ENCODE measurements at regions not wholly inside any gene's neighbourhood (a gene's known extent, or its start where the extent isn't known, plus 50 kb on each side); places are given as distances from the start of the nearest gene placed in this dataset.

DNA sequence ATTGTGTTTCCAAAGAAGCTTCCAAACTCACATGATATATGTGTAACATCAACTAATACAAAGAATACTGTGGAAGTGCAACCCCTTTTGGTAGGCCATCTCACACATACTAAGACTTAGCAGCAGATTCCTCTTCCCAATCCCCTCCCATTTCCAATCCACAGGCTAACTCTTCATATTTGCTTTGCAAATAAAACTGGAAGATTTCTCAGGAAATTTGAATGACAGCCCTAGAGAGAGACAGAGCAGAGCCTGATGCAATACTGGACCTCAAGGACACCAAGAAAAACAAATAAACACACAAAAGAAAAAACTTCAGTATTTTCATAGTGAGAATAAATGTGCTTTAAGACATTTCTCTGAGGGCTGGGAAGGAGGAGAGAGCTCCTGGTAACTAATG, 190.2 kb upstream of the BRINP3 start:
- TF ChIP-seq POLR2AphosphoS5 (IDR thresholded peaks at IDR 0.05) (no peak), POLR2A (IDR thresholded peaks at IDR 0.05) (no peak), EP300 (IDR thresholded peaks at IDR 0.05) (no peak)
- TF ChIP-seq, protein P1, sequence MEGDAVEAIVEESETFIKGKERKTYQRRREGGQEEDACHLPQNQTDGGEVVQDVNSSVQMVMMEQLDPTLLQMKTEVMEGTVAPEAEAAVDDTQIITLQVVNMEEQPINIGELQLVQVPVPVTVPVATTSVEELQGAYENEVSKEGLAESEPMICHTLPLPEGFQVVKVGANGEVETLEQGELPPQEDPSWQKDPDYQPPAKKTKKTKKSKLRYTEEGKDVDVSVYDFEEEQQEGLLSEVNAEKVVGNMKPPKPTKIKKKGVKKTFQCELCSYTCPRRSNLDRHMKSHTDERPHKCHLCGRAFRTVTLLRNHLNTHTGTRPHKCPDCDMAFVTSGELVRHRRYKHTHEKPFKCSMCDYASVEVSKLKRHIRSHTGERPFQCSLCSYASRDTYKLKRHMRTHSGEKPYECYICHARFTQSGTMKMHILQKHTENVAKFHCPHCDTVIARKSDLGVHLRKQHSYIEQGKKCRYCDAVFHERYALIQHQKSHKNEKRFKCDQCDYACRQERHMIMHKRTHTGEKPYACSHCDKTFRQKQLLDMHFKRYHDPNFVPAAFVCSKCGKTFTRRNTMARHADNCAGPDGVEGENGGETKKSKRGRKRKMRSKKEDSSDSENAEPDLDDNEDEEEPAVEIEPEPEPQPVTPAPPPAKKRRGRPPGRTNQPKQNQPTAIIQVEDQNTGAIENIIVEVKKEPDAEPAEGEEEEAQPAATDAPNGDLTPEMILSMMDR (IDR thresholded peaks at IDR 0.05): no peak
- ATAC-seq (ENCODE audit: low FRiP score in 2 of 2) (no peak), DNase-seq (no peak)
- Histone ChIP-seq H3K36me3 (no peaks in the 10 kb centered on the region), H3K27me3 (no peaks in the 10 kb centered on the region), H3K9me3 (no peaks in the 10 kb centered on the region), H3K4me3 (no peak overlapping the region), H3K27ac (no peak overlapping the region), H3K4me1 (no peaks in the 10 kb centered on the region)

DNA sequence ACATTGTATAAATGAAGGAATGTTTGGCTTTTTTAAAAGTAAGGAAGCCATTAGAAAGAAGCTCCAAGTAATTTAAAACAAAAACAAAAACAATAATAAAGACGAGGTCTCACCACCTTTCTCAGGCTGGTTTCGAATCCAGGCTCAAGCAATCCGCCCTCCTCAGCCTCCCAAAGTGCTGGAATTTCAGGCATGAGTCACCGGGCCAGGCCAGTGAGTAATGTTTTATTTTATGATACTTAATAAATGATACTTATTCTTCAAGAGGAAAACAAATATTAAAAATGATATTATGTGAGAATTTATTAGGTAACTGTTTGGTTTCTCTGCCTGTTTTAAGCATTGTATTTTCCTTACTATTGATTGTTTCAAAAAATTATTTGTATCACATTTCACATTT, 201.4 kb upstream of the BRINP3 start:
- no peaks in the 10 kb centered on the region for H3K9me3 ChIP-seq
- no peak for TF ChIP-seq EP300 (IDR thresholded peaks at IDR 0.05)
- TF ChIP-seq POLR2A (IDR thresholded peaks at IDR 0.05): no peak
- TF ChIP-seq, protein P1 (IDR thresholded peaks at IDR 0.05): no peak
- no peak for TF ChIP-seq POLR2AphosphoS5 (IDR thresholded peaks at IDR 0.05)
- no peak for ATAC-seq (ENCODE audit: low FRiP score in 2 of 2)
- no peaks in the 10 kb centered on the region for H3K27me3 ChIP-seq
- no peak for DNase-seq
- no peaks in the 10 kb centered on the region for H3K4me1 ChIP-seq
- 71 to 79% methylated on average over 4 of the region's 4 CpGs for WGBS, 2 donors
- no peak overlapping the region for H3K27ac ChIP-seq
- H3K36me3 ChIP-seq: no peaks in the 10 kb centered on the region
- H3K4me3 ChIP-seq: no peak overlapping the region

GRCh38 chr1:190679454-190679853, 201.8 kb upstream of the BRINP3 start:
- no peak for TF ChIP-seq POLR2A (IDR thresholded peaks at IDR 0.05)
- no peak for TF ChIP-seq EP300 (IDR thresholded peaks at IDR 0.05)
- TF ChIP-seq POLR2AphosphoS5 (IDR thresholded peaks at IDR 0.05): no peak
- TF ChIP-seq, protein P1 (IDR thresholded peaks at IDR 0.05): no peak
- no peak overlapping the region for H3K27ac ChIP-seq
- H3K9me3 ChIP-seq: no peaks in the 10 kb centered on the region
- ATAC-seq (ENCODE audit: low FRiP score in 2 of 2): no peak
- no peak for DNase-seq
- no peak overlapping the region for H3K4me3 ChIP-seq
- no peaks in the 10 kb centered on the region for H3K36me3 ChIP-seq
- no peaks in the 10 kb centered on the region for H3K4me1 ChIP-seq
- WGBS, 2 donors: 59 to 71% methylated on average over 2 of the region's 2 CpGs
- H3K27me3 ChIP-seq: no peaks in the 10 kb centered on the region

GRCh38 chr1:190679983-190680382, 202.3 kb upstream of the BRINP3 start:
- H3K4me1 ChIP-seq: no peaks in the 10 kb centered on the region
- DNase-seq (no peak), ATAC-seq (ENCODE audit: low FRiP score in 2 of 2) (no peak)
- no peaks in the 10 kb centered on the region for H3K36me3 ChIP-seq
- no peak overlapping the region for H3K4me3 ChIP-seq
- 70 to 76% methylated on average over 4 of the region's 4 CpGs for WGBS, 2 donors
- H3K9me3 ChIP-seq: no peaks in the 10 kb centered on the region
- no peak for TF ChIP-seq POLR2AphosphoS5 (IDR thresholded peaks at IDR 0.05)
- TF ChIP-seq EP300 (IDR thresholded peaks at IDR 0.05): no peak
- TF ChIP-seq, protein P1 (IDR thresholded peaks at IDR 0.05): no peak
- TF ChIP-seq POLR2A (IDR thresholded peaks at IDR 0.05): no peak
- H3K27ac ChIP-seq: no peak overlapping the region
- no peaks in the 10 kb centered on the region for H3K27me3 ChIP-seq

- Histone ChIP-seq H3K36me3 (no peaks in the 10 kb centered on the region), H3K4me3 (no peak overlapping the region), H3K9me3 (no peaks in the 10 kb centered on the region), H3K27ac (no peak overlapping the region), H3K4me1 (no peaks in the 10 kb centered on the region), H3K27me3 (no peaks in the 10 kb centered on the region)
- no peak for ATAC-seq (ENCODE audit: low FRiP score in 2 of 2)
- no peak for DNase-seq
- 68 to 71% methylated on average over 4 of the region's 4 CpGs for WGBS, 2 donors
- TF ChIP-seq EP300 (IDR thresholded peaks at IDR 0.05) (no peak), POLR2AphosphoS5 (IDR thresholded peaks at IDR 0.05) (no peak), POLR2A (IDR thresholded peaks at IDR 0.05) (no peak)
- TF ChIP-seq, protein P1 (IDR thresholded peaks at IDR 0.05): no peak
Measured at GRCh38 chr1:190685676-190686075, 208.0 kb upstream of the BRINP3 start.

Measured in upper lobe of left lung (tissue), 6 donors.